ENCODE measurements at regions not wholly inside any gene's neighbourhood (a gene's known extent, or its start where the extent isn't known, plus 50 kb on each side); places are given as distances from the start of the nearest gene placed in this dataset.

DNA sequence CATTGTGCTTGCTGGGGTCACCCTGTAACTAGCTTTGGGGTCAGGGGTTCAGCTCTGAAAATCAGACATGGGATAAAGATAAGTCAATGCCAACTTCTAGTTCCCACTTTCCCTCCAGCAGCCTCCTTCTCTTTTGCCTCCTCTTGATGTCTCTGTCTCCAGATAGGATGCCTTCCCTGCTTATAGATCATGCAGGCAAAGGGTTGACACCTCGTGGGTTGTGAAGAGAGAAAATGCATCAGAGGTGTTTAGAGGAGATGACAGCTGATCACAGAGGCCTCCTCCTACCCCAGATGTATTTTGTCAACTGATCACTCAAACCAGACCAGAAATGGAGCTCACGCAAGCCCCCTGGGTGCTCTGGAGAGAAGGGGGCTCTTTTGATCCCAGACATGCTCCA lies 337.8 kb downstream of the BUD13 start:
- TF ChIP-seq CTCF (IDR thresholded peaks at IDR 0.05; ENCODE audit: low read depth, low read length) = no peak
- TF ChIP-seq EZH2phosphoT487 (IDR thresholded peaks at IDR 0.05; ENCODE audit: low read depth) = no peak

Data from OCI-LY3 (cell line).